ENCODE measurements at regions not wholly inside any gene's neighbourhood (a gene's known extent, or its start where the extent isn't known, plus 50 kb on each side); places are given as distances from the start of the nearest gene placed in this dataset.

DNA sequence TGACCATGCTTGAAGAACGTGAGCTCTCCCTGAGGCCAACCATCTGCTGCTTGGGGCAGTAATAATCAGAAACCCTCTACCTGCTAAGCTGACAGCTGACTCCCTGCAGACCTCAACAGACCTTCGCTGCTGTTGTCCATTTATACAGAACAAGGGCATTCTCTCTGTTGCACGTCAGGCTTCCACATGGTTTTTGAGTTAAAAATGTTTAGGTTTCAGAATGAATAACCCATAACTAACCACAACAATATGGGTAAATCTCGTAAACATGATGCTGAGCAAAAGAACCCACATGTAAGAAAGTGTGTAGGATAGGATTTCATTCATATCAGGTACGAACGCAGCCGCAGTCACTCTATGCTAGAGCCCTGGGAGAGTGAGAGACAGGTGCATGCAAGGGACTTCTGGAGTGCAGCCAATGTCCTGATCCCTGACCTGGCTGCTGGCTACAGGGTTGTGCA is 348.5 kb downstream of the MED10 start:
- no peaks in the 10 kb centered on the region for H3K9me2 ChIP-seq (ENCODE audit: insufficient read depth)
- no peak overlapping the region for H3K9ac ChIP-seq
- H3K79me2 ChIP-seq (ENCODE audit: insufficient read depth): no peaks in the 10 kb centered on the region
- in situ Hi-C loops (cut with MboI): no loop called here
- 35 to 38% methylated on average over 7 of the region's 7 CpGs for WGBS, 2 experiments (ENCODE audit: low coverage in 1 of 2, low lambda C conversion rate in 2 of 2, missing lambda C conversion rate in 2 of 2)
- H3F3A ChIP-seq (ENCODE audit: insufficient read depth): no peaks in the 10 kb centered on the region
- no peak overlapping the region for H3K4me3 ChIP-seq
- no peak overlapping the region for H3K27ac ChIP-seq
- H3K9me3 ChIP-seq (ENCODE audit: low read depth): no peaks in the 10 kb centered on the region
- no peaks in the 10 kb centered on the region for H3K4me1 ChIP-seq (ENCODE audit: insufficient read depth)
- no peaks in the 10 kb centered on the region for H3K36me3 ChIP-seq (ENCODE audit: low read depth)
- no peak overlapping the region for H2AFZ ChIP-seq
- TF ChIP-seq EZH2phosphoT487 (IDR thresholded peaks at IDR 0.05; ENCODE audit: insufficient read depth, low read depth) (no peak), EZH2 (IDR thresholded peaks at IDR 0.05; ENCODE audit: insufficient read depth, poor library complexity, severe bottlenecking) (no peak)
- no peak overlapping the region for H3K4me2 ChIP-seq (ENCODE audit: unreplicated experiment)
- no peaks in the 10 kb centered on the region for H4K20me1 ChIP-seq (ENCODE audit: insufficient read depth)
- no peaks in the 10 kb centered on the region for H3K27me3 ChIP-seq (replicated peaks; ENCODE audit: insufficient read depth)
- no peak for DNase-seq

DNA sequence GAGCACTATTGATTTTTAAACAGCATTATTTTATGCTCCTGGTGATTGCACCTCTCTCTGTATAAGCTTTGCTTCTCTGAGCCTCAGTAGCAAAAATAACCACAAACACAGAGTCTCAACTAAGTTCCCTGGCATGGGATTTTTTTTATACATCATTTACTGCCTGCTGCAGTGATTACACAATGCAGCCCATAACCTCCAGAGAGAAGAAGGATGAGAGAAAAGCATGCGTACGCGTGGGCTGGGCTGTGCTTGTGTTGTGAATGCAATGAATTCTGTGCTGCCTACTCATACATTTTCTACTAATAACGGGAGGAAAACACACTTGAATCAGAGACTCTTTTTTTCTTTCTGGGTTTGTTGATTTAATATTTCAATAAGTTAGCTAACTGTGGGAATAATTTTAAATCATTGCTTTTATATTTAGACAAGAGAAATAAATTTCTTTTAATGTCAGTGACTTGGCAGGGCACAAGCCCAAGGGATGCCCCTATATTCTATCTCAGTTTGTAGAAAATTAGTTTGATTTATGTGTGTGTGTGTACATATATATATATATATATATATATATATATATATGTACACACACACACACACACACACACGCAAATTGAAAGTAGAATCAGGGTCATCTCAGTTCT is 351.5 kb downstream of the MED10 start:
- Histone ChIP-seq H3F3A (ENCODE audit: insufficient read depth) (no peaks in the 10 kb centered on the region), H3K4me1 (ENCODE audit: insufficient read depth) (no peaks in the 10 kb centered on the region), H3K36me3 (ENCODE audit: low read depth) (no peaks in the 10 kb centered on the region), H3K9me3 (ENCODE audit: low read depth) (no peaks in the 10 kb centered on the region), H2AFZ (no peak overlapping the region), H3K9me2 (ENCODE audit: insufficient read depth) (no peaks in the 10 kb centered on the region), H3K79me2 (ENCODE audit: insufficient read depth) (no peaks in the 10 kb centered on the region), H3K9ac (no peak overlapping the region), H3K4me3 (no peak overlapping the region), H3K27me3 (replicated peaks; ENCODE audit: insufficient read depth) (no peaks in the 10 kb centered on the region), H4K20me1 (ENCODE audit: insufficient read depth) (no peaks in the 10 kb centered on the region), H3K27ac (no peak overlapping the region), H3K4me2 (ENCODE audit: unreplicated experiment) (no peak overlapping the region)
- 47 to 50% methylated on average over 5 of the region's 5 CpGs for WGBS, 2 experiments (ENCODE audit: low coverage in 1 of 2, low lambda C conversion rate in 2 of 2, missing lambda C conversion rate in 2 of 2)
- no peak for TF ChIP-seq EZH2phosphoT487 (IDR thresholded peaks at IDR 0.05; ENCODE audit: insufficient read depth, low read depth)
- TF ChIP-seq EZH2 (IDR thresholded peaks at IDR 0.05; ENCODE audit: insufficient read depth, poor library complexity, severe bottlenecking): no peak
- in situ Hi-C loops (cut with MboI): no loop called here
- no peak for DNase-seq

GRCh38 chr5:6019612-6020011 is 358.7 kb downstream of the MED10 start:
- H3K4me3 ChIP-seq: no peak overlapping the region
- no peaks in the 10 kb centered on the region for H3K36me3 ChIP-seq (ENCODE audit: low read depth)
- H3F3A ChIP-seq (ENCODE audit: insufficient read depth): no peaks in the 10 kb centered on the region
- no peaks in the 10 kb centered on the region for H3K27me3 ChIP-seq (replicated peaks; ENCODE audit: insufficient read depth)
- no peak overlapping the region for H3K27ac ChIP-seq
- in situ Hi-C loops (cut with MboI): no loop called here
- no peak for DNase-seq
- H3K9me3 ChIP-seq (ENCODE audit: low read depth): no peaks in the 10 kb centered on the region
- TF ChIP-seq EZH2 (IDR thresholded peaks at IDR 0.05; ENCODE audit: insufficient read depth, poor library complexity, severe bottlenecking) (no peak), EZH2phosphoT487 (IDR thresholded peaks at IDR 0.05; ENCODE audit: insufficient read depth, low read depth) (no peak)
- H3K4me2 ChIP-seq (ENCODE audit: unreplicated experiment): no peak overlapping the region
- no peaks in the 10 kb centered on the region for H4K20me1 ChIP-seq (ENCODE audit: insufficient read depth)
- no peaks in the 10 kb centered on the region for H3K79me2 ChIP-seq (ENCODE audit: insufficient read depth)
- 14 to 21% methylated on average over 4 of the region's 4 CpGs for WGBS, 2 experiments (ENCODE audit: low coverage in 1 of 2, low lambda C conversion rate in 2 of 2, missing lambda C conversion rate in 2 of 2)
- no peak overlapping the region for H2AFZ ChIP-seq
- no peaks in the 10 kb centered on the region for H3K9me2 ChIP-seq (ENCODE audit: insufficient read depth)
- H3K4me1 ChIP-seq (ENCODE audit: insufficient read depth): no peaks in the 10 kb centered on the region
- H3K9ac ChIP-seq: no peak overlapping the region

DNA sequence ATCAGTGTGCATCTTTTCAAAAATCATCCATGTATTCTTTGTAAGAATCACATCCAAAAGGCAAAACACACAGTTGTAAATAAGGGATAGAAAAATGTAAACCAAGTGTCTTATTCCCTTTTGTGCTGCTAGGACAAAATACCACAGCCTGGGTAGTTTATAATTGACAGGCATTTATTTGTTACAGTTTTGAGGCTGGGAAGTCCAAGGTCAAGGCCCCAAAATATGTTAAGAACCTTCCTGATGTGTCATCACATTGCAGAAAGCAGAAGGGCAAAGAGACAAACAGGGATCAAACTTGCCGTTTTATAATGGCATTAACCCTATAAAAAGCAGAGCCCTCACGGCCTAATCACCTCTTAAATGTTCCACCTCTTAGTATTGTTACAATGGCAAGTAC is 364.8 kb downstream of the MED10 start:
- no peaks in the 10 kb centered on the region for H3F3A ChIP-seq (ENCODE audit: insufficient read depth)
- H3K9ac ChIP-seq: no peak overlapping the region
- no peaks in the 10 kb centered on the region for H3K9me3 ChIP-seq (ENCODE audit: low read depth)
- no peak overlapping the region for H2AFZ ChIP-seq
- TF ChIP-seq EZH2 (IDR thresholded peaks at IDR 0.05; ENCODE audit: insufficient read depth, poor library complexity, severe bottlenecking): no peak
- TF ChIP-seq EZH2phosphoT487 (IDR thresholded peaks at IDR 0.05; ENCODE audit: insufficient read depth, low read depth): no peak
- H3K79me2 ChIP-seq (ENCODE audit: insufficient read depth): no peaks in the 10 kb centered on the region
- no peaks in the 10 kb centered on the region for H3K36me3 ChIP-seq (ENCODE audit: low read depth)
- H3K27ac ChIP-seq: no peak overlapping the region
- no peaks in the 10 kb centered on the region for H3K4me1 ChIP-seq (ENCODE audit: insufficient read depth)
- in situ Hi-C loops (cut with MboI): no loop called here
- DNase-seq: no peak
- no peaks in the 10 kb centered on the region for H4K20me1 ChIP-seq (ENCODE audit: insufficient read depth)
- H3K9me2 ChIP-seq (ENCODE audit: insufficient read depth): no peaks in the 10 kb centered on the region
- H3K4me3 ChIP-seq: no peak overlapping the region
- no peak overlapping the region for H3K4me2 ChIP-seq (ENCODE audit: unreplicated experiment)
- 18 to 27% methylated on average over 2 of the region's 2 CpGs for WGBS, 2 experiments (ENCODE audit: low coverage in 1 of 2, low lambda C conversion rate in 2 of 2, missing lambda C conversion rate in 2 of 2)
- no peaks in the 10 kb centered on the region for H3K27me3 ChIP-seq (replicated peaks; ENCODE audit: insufficient read depth)

All from GM23248 (cell line).